GM18858 (cell line): ENCODE measurements at regions not wholly inside any gene's neighbourhood (a gene's known extent, or its start where the extent isn't known, plus 50 kb on each side); places are given as distances from the start of the nearest gene placed in this dataset.

Experiments used
- ATAC-seq: cut with Tn5 transposase; IDR thresholded peaks from one replicate; pipeline ENCODE4 v1.9.1; 2021; ENCODE audit not compliant: unreplicated experiment

GRCh38 chr2:12826781-12827180, 110.0 kb downstream of the TRIB2 start:
- ATAC-seq, result no peak

GRCh38 chr2:12827721-12828120, 111.0 kb downstream of the TRIB2 start:
- no peak for ATAC-seq

- ATAC-seq, result no peak
These were observed 112.2 kb downstream of the TRIB2 start for GRCh38 chr2:12828980-12829379.

GRCh38 chr2:12831016-12831415, 114.3 kb downstream of the TRIB2 start:
- ATAC-seq, result no peak

GRCh38 chr2:12834239-12834638, 117.5 kb downstream of the TRIB2 start:
- no peak for ATAC-seq

GRCh38 chr2:12835733-12836132, 119.0 kb downstream of the TRIB2 start:
- no peak for ATAC-seq

GRCh38 chr2:12839339-12839738, 122.6 kb downstream of the TRIB2 start:
- ATAC-seq, result no peak

GRCh38 chr2:12841021-12841420, 124.3 kb downstream of the TRIB2 start:
- ATAC-seq, result no peak

GRCh38 chr2:12842917-12843316, 126.2 kb downstream of the TRIB2 start:
- no peak for ATAC-seq

- ATAC-seq, result no peak
These were observed 127.8 kb downstream of the TRIB2 start for GRCh38 chr2:12844511-12844910.

- no peak for ATAC-seq
These were observed 131.2 kb downstream of the TRIB2 start for GRCh38 chr2:12847694-12848575.

GRCh38 chr2:12852135-12852534, 135.4 kb downstream of the TRIB2 start:
- no peak for ATAC-seq

GRCh38 chr2:12854001-12854530, 137.3 kb downstream of the TRIB2 start:
- ATAC-seq, result no peak

GRCh38 chr2:12855508-12855907, 138.8 kb downstream of the TRIB2 start:
- no peak for ATAC-seq

GRCh38 chr2:12856934-12857601, 140.3 kb downstream of the TRIB2 start:
- peak; percentile 57 for ATAC-seq

- ATAC-seq, result no peak
These were observed 141.2 kb downstream of the TRIB2 start for GRCh38 chr2:12857891-12858290.

GRCh38 chr2:12858786-12859185, 142.1 kb downstream of the TRIB2 start:
- ATAC-seq, result no peak

GRCh38 chr2:12861344-12861930, 144.7 kb downstream of the TRIB2 start:
- no peak for ATAC-seq

GRCh38 chr2:12862541-12862940, 145.8 kb downstream of the TRIB2 start:
- no peak for ATAC-seq

GRCh38 chr2:12863937-12864336, 147.2 kb downstream of the TRIB2 start:
- no peak for ATAC-seq

- ATAC-seq, result no peak
These were observed 151.0 kb downstream of the TRIB2 start for GRCh38 chr2:12867631-12868287.
